H1 (cell line): ENCODE measurements at regions not wholly inside any gene's neighbourhood (a gene's known extent, or its start where the extent isn't known, plus 50 kb on each side); places are given as distances from the start of the nearest gene placed in this dataset.

Experiments used
- RBBP5 ChIP-seq: IDR thresholded peaks from 2 replicates; pipeline ENCODE4 v1.7.1; 2012; ENCODE audit warnings: low read depth, mild to moderate bottlenecking, inconsistent platforms, low read length, moderate library complexity, borderline replicate concordance
- TEAD4 ChIP-seq: IDR thresholded peaks from 2 replicates; pipeline ENCODE4 v1.6.1; 2012; ENCODE audit warnings: low read depth, low read length, inconsistent platforms, mixed read lengths

- TF ChIP-seq RBBP5 (no peak), TEAD4 (no peak)
- TF ChIP-seq, all 59 proteins: peak for 0
These were observed 727.8 kb downstream of the CDH11 start (continued) for GRCh38 chr16:64394061-64394460.
